Testis (tissue), 2 donors: ENCODE measurements at regions not wholly inside any gene's neighbourhood (a gene's known extent, or its start where the extent isn't known, plus 50 kb on each side); places are given as distances from the start of the nearest gene placed in this dataset.

ENCODE experiments used
- CTCF ChIP-seq, 3 experiments: fragments of 450-650 bp in 2 of 3; fragments of 200-600 bp in 1 of 3; sonication (generic) in 1 of 3; IDR thresholded peaks; one replicate each; pipeline ENCODE4 v1.5.1; 2016 to 2019; ENCODE audit warnings: antibody characterized with exemption in 3 of 3, mild to moderate bottlenecking in 2 of 3, moderate library complexity in 1 of 3
- POLR2A ChIP-seq: fragments of 450-650 bp; IDR thresholded peaks from one replicate; pipeline ENCODE4 v1.6.1; 2017; ENCODE audit warnings: antibody characterized with exemption, mild to moderate bottlenecking, moderate library complexity

- TF ChIP-seq CTCF (IDR thresholded peaks at IDR 0.05) (no peak), POLR2A (no peak)
Observed at GRCh38 chr2:2719015-2719414, 387.9 kb upstream of the MYT1L start.
